OCI-M1 (cell line): ENCODE measurements at regions not wholly inside any gene's neighbourhood (a gene's known extent, or its start where the extent isn't known, plus 50 kb on each side); places are given as distances from the start of the nearest gene placed in this dataset.
"Not testable (repeated sequence)": the region's sequence is repeated elsewhere in the genome, so short reads cannot be mapped to it uniquely, and the experiment has no call there.

Source experiments
- DNase-seq: peaks from one replicate; lab custom pipeline; 2025; lab: John Stamatoyannopoulos, UW

GRCh38 chr7:140283472-140283871 lies 106.7 kb upstream of the KDM7A start:
- no peak for DNase-seq

GRCh38 chr7:140281960-140282359 lies 105.2 kb upstream of the KDM7A start:
- DNase-seq: no peak

- DNase-seq: no peak
Observed at GRCh38 chr7:140281255-140281654, 104.5 kb upstream of the KDM7A start.

GRCh38 chr7:140276001-140276400 lies 99.2 kb upstream of the KDM7A start:
- no peak for DNase-seq

GRCh38 chr7:140275069-140275965 lies 98.5 kb upstream of the KDM7A start:
- peak; percentile 81 for DNase-seq

- DNase-seq: no peak
Observed at GRCh38 chr7:140273417-140273816, 96.6 kb upstream of the KDM7A start.

- DNase-seq: not testable (repeated sequence)
Observed at GRCh38 chr7:140271643-140271968, 94.8 kb upstream of the KDM7A start.

- no peak for DNase-seq
Observed at GRCh38 chr7:140269004-140269638, 92.3 kb upstream of the KDM7A start.

GRCh38 chr7:140267381-140268226 lies 90.8 kb upstream of the KDM7A start:
- peak; percentile 6 for DNase-seq

- DNase-seq: no peak
Observed at GRCh38 chr7:140263277-140263676, 86.5 kb upstream of the KDM7A start.

GRCh38 chr7:140262242-140262903 lies 85.6 kb upstream of the KDM7A start:
- no peak for DNase-seq

GRCh38 chr7:140261522-140261921 lies 84.7 kb upstream of the KDM7A start:
- DNase-seq: no peak

- no peak for DNase-seq
Observed at GRCh38 chr7:140261105-140261486, 84.3 kb upstream of the KDM7A start.

- no peak for DNase-seq
Observed at GRCh38 chr7:140260352-140261104, 83.7 kb upstream of the KDM7A start.

- DNase-seq: not testable (repeated sequence)
Observed at GRCh38 chr7:140257278-140257677, 80.5 kb upstream of the KDM7A start.

- not testable (repeated sequence) for DNase-seq
Observed at GRCh38 chr7:140254976-140255375, 78.2 kb upstream of the KDM7A start.

GRCh38 chr7:140249036-140249806 lies 72.4 kb upstream of the KDM7A start:
- DNase-seq: no peak

GRCh38 chr7:140247559-140247958 lies 70.8 kb upstream of the KDM7A start:
- no peak for DNase-seq

- DNase-seq: no peak
Observed at GRCh38 chr7:140245611-140246105, 68.9 kb upstream of the KDM7A start.
